Pancreas (tissue), 10 donors: ENCODE measurements at regions not wholly inside any gene's neighbourhood (a gene's known extent, or its start where the extent isn't known, plus 50 kb on each side); places are given as distances from the start of the nearest gene placed in this dataset.

Experiments
- ATAC-seq, 4 donors: fragments of 200-7000 bp; cut with Tn5 transposase; one replicate each; pipeline versions ENCODE4 v1.8.0 to v1.9.1; 2020; ENCODE audit warnings: mild to moderate bottlenecking in 4 of 4, moderate library complexity in 4 of 4
- DNase-seq, 6 donors: peaks; one replicate each; pipeline ENCODE4 v3.0.0-alpha.2; 2020
- FAIRE-seq: peaks from 2 replicates; lab custom pipeline; 2012; peaks lifted over from hg19 to GRCh38; lab: Jason Lieb, UNC
- H3K27ac ChIP-seq, 4 donors: fragments of 200-600 bp; sonication (generic); 1 replicate in 3 of 4; 2 replicates in 1 of 4; pipeline versions ENCODE4 v1.5.0 to v1.8.0; 2020
- H3K27me3 ChIP-seq, 4 donors: fragments of 200-600 bp; one replicate each; pipeline ENCODE4 v1.8.0; 2021
- H3K36me3 ChIP-seq, 3 donors: fragments of 200-600 bp; sonication (generic) in 1 of 3; one replicate each; pipeline versions ENCODE4 v1.5.0 to v1.8.0; 2020 to 2021
- H3K4me1 ChIP-seq, 3 donors: fragments of 200-600 bp; one replicate each; pipeline ENCODE4 v1.8.0; 2021
- H3K4me3 ChIP-seq, 4 donors: fragments of 200-600 bp; sonication (generic) in 2 of 4; one replicate each; pipeline versions ENCODE4 v1.5.0 to v1.8.0; 2020 to 2021
- H3K9me3 ChIP-seq, 4 donors: fragments of 200-600 bp; one replicate each; pipeline ENCODE4 v1.8.0; 2021
- CTCF ChIP-seq, 4 donors: fragments of 200-600 bp; sonication (generic) in 3 of 4; IDR thresholded peaks; one replicate each; pipeline versions ENCODE4 v1.5.0 to v1.8.0; 2021; ENCODE audit warnings: antibody characterized with exemption in 4 of 4
- WGBS, 2 donors: extraction: QIAGEN DNeasy Blood & Tissue Kit; methylation state at CpG; one replicate each; pipeline ENCODE4 v1.1.7; 2013; 5-methylcytosine and 5-hydroxymethylcytosine counted together
- intact Hi-C, 3 donors: fragments of 100-400 bp; cut with DNase I; formaldehyde crosslinking; loops; one replicate each; pipeline versions ENCODE4 v1.11.1 to v1.14.2; 2022
- donor health status: healthy with polysubstance abuse.
- donor health status: DM: no; HTN: no; CAD: no; lungs with moderate emphysema.
- donor health status: DM: no; HTN: no; CAD: no.
- donor health status: control.
- donor health status: control.
- donor health status: Bipolar disorder and iron deficiency.
- donor health status: DM: yes; HTN: yes; CAD: no.
- donor health status: DM: no; HTN: no; CAD: no.
- donor health status: DM: no; HTN: no; CAD: no.
- donor health status: DM: yes; HTN: yes; CAD: no.

- Histone ChIP-seq H3K4me3 (no peak overlapping the region), H3K27ac (no peak overlapping the region), H3K4me1 (no peaks in the 10 kb centered on the region), H3K9me3 (no peaks in the 10 kb centered on the region), H3K27me3 (no peaks in the 10 kb centered on the region), H3K36me3 (no peaks in the 10 kb centered on the region)
- FAIRE-seq (no peak), ATAC-seq (no peak), DNase-seq (no peak)
- TF ChIP-seq CTCF (IDR thresholded peaks at IDR 0.05) = no peak
- intact Hi-C loops = no loop called here
Observed at GRCh38 chr2:75258620-75259019, 59.3 kb upstream of the TACR1 start.

GRCh38 chr2:75256485-75256884, 57.2 kb upstream of the TACR1 start:
- no peaks in the 10 kb centered on the region for H3K36me3 ChIP-seq
- H3K27ac ChIP-seq = no peak overlapping the region
- no peak for TF ChIP-seq CTCF (IDR thresholded peaks at IDR 0.05)
- no peak for FAIRE-seq
- intact Hi-C loops = no loop called here
- no peak overlapping the region for H3K4me3 ChIP-seq
- no peaks in the 10 kb centered on the region for H3K4me1 ChIP-seq
- no peak for ATAC-seq
- no peak for DNase-seq
- 55 to 63% methylated on average over 1 of the region's 1 CpG for WGBS, 2 donors
- no peaks in the 10 kb centered on the region for H3K27me3 ChIP-seq
- H3K9me3 ChIP-seq = no peaks in the 10 kb centered on the region

- no peak for FAIRE-seq
- no peaks in the 10 kb centered on the region for H3K4me1 ChIP-seq
- H3K27ac ChIP-seq = no peak overlapping the region
- no peak overlapping the region for H3K4me3 ChIP-seq
- H3K27me3 ChIP-seq = no peaks in the 10 kb centered on the region
- TF ChIP-seq CTCF (IDR thresholded peaks at IDR 0.05) = no peak
- no peak for DNase-seq
- no peaks in the 10 kb centered on the region for H3K9me3 ChIP-seq
- no peaks in the 10 kb centered on the region for H3K36me3 ChIP-seq
- no peak for ATAC-seq
- intact Hi-C loops = no loop called here
Observed at GRCh38 chr2:75253526-75253925, 54.2 kb upstream of the TACR1 start.

- DNase-seq (no peak), FAIRE-seq (no peak), ATAC-seq (no peak)
- Histone ChIP-seq H3K4me1 (no peaks in the 10 kb centered on the region), H3K27me3 (no peaks in the 10 kb centered on the region), H3K27ac (no peak overlapping the region), H3K36me3 (no peaks in the 10 kb centered on the region), H3K4me3 (no peak overlapping the region), H3K9me3 (no peaks in the 10 kb centered on the region)
- intact Hi-C loops = no loop called here
- WGBS, 2 donors = 46 to 59% methylated on average over 3 of the region's 3 CpGs
- TF ChIP-seq CTCF (IDR thresholded peaks at IDR 0.05) = no peak
Observed at GRCh38 chr2:75251896-75252295, 52.6 kb upstream of the TACR1 start.
